ENCODE measurements at regions not wholly inside any gene's neighbourhood (a gene's known extent, or its start where the extent isn't known, plus 50 kb on each side); places are given as distances from the start of the nearest gene placed in this dataset.

DNA sequence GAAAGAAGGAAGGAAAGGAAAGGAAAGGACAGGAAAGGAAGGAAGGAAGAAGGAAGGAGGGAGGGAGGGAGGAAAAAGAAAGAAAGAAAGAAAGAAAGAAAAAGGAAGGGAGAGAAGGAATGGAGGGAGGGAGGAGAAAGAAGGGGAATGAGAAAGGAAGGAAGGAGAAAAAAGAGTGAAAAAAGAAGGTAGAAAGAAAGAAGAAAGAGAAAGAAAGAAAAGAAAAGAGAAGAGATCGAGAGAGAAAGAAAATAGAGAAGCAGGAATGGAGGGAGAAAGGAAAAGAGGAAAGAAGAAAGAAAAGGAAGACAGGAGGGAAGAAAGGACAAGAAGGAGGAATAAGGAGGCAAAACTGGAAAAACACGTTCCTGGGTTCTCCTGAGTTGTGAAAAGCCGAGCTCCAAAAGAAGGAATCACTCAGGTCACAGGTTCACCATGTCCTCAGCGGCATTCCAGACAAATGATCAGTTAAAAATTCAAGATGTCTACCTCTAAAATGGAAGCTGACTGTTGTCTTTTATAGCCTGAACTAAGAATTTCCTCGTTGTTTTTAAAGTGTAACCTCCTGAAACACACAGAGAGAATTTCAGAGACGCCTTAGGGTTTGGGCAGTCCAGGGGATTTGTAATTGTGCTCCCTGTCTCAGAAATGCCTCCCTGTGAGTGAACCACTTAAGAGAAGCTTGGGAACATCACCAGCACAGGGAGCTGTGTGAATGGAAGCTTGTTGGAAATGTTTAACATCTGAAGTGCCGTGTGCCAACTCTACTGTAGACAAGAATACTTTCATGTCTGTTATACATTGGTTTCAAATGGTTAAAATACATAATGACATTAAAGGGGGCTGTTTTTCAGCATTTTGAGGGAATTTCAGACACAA, 80.7 kb downstream of the INHBA start:
- Histone ChIP-seq H3K4me3 (no peak overlapping the region), H3K27ac (no peak overlapping the region), H3K9me3 (no peaks in the 10 kb centered on the region), H3K27me3 (no peaks in the 10 kb centered on the region), H3K4me1 (no peaks in the 10 kb centered on the region), H3K36me3 (no peaks in the 10 kb centered on the region)
- intact Hi-C loops (cut with DNase I): no loop called here
- no peak for ATAC-seq
- DNase-seq: no peak
- TF ChIP-seq, protein P1, sequence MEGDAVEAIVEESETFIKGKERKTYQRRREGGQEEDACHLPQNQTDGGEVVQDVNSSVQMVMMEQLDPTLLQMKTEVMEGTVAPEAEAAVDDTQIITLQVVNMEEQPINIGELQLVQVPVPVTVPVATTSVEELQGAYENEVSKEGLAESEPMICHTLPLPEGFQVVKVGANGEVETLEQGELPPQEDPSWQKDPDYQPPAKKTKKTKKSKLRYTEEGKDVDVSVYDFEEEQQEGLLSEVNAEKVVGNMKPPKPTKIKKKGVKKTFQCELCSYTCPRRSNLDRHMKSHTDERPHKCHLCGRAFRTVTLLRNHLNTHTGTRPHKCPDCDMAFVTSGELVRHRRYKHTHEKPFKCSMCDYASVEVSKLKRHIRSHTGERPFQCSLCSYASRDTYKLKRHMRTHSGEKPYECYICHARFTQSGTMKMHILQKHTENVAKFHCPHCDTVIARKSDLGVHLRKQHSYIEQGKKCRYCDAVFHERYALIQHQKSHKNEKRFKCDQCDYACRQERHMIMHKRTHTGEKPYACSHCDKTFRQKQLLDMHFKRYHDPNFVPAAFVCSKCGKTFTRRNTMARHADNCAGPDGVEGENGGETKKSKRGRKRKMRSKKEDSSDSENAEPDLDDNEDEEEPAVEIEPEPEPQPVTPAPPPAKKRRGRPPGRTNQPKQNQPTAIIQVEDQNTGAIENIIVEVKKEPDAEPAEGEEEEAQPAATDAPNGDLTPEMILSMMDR (IDR thresholded peaks at IDR 0.05): no peak

GRCh38 chr7:41617987-41618386, 84.9 kb downstream of the INHBA start:
- Histone ChIP-seq H3K27ac (no peak overlapping the region), H3K4me1 (no peaks in the 10 kb centered on the region), H3K36me3 (no peaks in the 10 kb centered on the region), H3K9me3 (no peaks in the 10 kb centered on the region), H3K4me3 (no peak overlapping the region), H3K27me3 (no peaks in the 10 kb centered on the region)
- TF ChIP-seq, protein P1 (IDR thresholded peaks at IDR 0.05): no peak
- intact Hi-C loops (cut with DNase I): no loop called here
- ATAC-seq: no peak
- no peak for DNase-seq

GRCh38 chr7:41612798-41613197, 90.1 kb downstream of the INHBA start:
- Histone ChIP-seq H3K27me3 (no peaks in the 10 kb centered on the region), H3K27ac (no peak overlapping the region), H3K36me3 (no peaks in the 10 kb centered on the region), H3K9me3 (no peaks in the 10 kb centered on the region), H3K4me3 (no peak overlapping the region), H3K4me1 (no peaks in the 10 kb centered on the region)
- TF ChIP-seq, protein P1 (IDR thresholded peaks at IDR 0.05): no peak
- no peak for ATAC-seq
- intact Hi-C loops (cut with DNase I): no loop called here
- no peak for DNase-seq

- no peaks in the 10 kb centered on the region for H3K27me3 ChIP-seq
- H3K4me1 ChIP-seq: no peaks in the 10 kb centered on the region
- TF ChIP-seq, protein P1 (IDR thresholded peaks at IDR 0.05): no peak
- no peak overlapping the region for H3K27ac ChIP-seq
- ATAC-seq (no peak), DNase-seq (no peak)
- H3K4me3 ChIP-seq: no peak overlapping the region
- no peaks in the 10 kb centered on the region for H3K9me3 ChIP-seq
- intact Hi-C loops (cut with DNase I): no loop called here
- no peaks in the 10 kb centered on the region for H3K36me3 ChIP-seq
These were observed 90.5 kb downstream of the INHBA start for GRCh38 chr7:41612386-41612785.

- TF ChIP-seq, protein P1 (IDR thresholded peaks at IDR 0.05): no peak
- H3K27ac ChIP-seq: no peak overlapping the region
- H3K4me3 ChIP-seq: no peak overlapping the region
- intact Hi-C loops (cut with DNase I): no loop called here
- no peaks in the 10 kb centered on the region for H3K4me1 ChIP-seq
- H3K9me3 ChIP-seq: no peaks in the 10 kb centered on the region
- DNase-seq (no peak), ATAC-seq (no peak)
- H3K36me3 ChIP-seq: no peaks in the 10 kb centered on the region
- H3K27me3 ChIP-seq: no peaks in the 10 kb centered on the region
These were observed 94.4 kb downstream of the INHBA start for GRCh38 chr7:41608447-41608846.
